HG02840 (cell line): ENCODE measurements at regions not wholly inside any gene's neighbourhood (a gene's known extent, or its start where the extent isn't known, plus 50 kb on each side); places are given as distances from the start of the nearest gene placed in this dataset.

Experiments
- ATAC-seq: cut with Tn5 transposase; IDR thresholded peaks from one replicate; pipeline ENCODE4 v1.9.1; 2021; ENCODE audit warnings: mild to moderate bottlenecking, moderate library complexity, moderate number of reproducible peaks; ENCODE audit not compliant: unreplicated experiment, low FRiP score

- ATAC-seq = no peak
These were observed 96.3 kb upstream of the AFDN start for GRCh38 chr6:167730441-167730840.

GRCh38 chr6:167731216-167731615, 95.5 kb upstream of the AFDN start:
- ATAC-seq = no peak

GRCh38 chr6:167731731-167732422, 94.8 kb upstream of the AFDN start:
- no peak for ATAC-seq

GRCh38 chr6:167733740-167734661, 92.7 kb upstream of the AFDN start:
- ATAC-seq = no peak

GRCh38 chr6:167734662-167735083, 92.0 kb upstream of the AFDN start:
- no peak for ATAC-seq

- ATAC-seq = no peak
These were observed 91.4 kb upstream of the AFDN start for GRCh38 chr6:167735084-167735950.

- no peak for ATAC-seq
These were observed 90.8 kb upstream of the AFDN start for GRCh38 chr6:167735951-167736288.

GRCh38 chr6:167736486-167737204, 90.1 kb upstream of the AFDN start:
- no peak for ATAC-seq

- ATAC-seq = no peak
These were observed 89.4 kb upstream of the AFDN start for GRCh38 chr6:167737205-167737830.

- no peak for ATAC-seq
These were observed 88.3 kb upstream of the AFDN start for GRCh38 chr6:167738386-167738785.

- ATAC-seq = no peak
These were observed 86.8 kb upstream of the AFDN start for GRCh38 chr6:167739721-167740475.

- no peak for ATAC-seq
These were observed 83.9 kb upstream of the AFDN start for GRCh38 chr6:167742719-167743303.

- no peak for ATAC-seq
These were observed 81.7 kb upstream of the AFDN start for GRCh38 chr6:167744681-167745669.

- ATAC-seq = no peak
These were observed 80.9 kb upstream of the AFDN start for GRCh38 chr6:167745670-167746389.

GRCh38 chr6:167746390-167746907, 80.3 kb upstream of the AFDN start:
- ATAC-seq = no peak

GRCh38 chr6:167746975-167747374, 79.7 kb upstream of the AFDN start:
- no peak for ATAC-seq

GRCh38 chr6:167747645-167748044, 79.1 kb upstream of the AFDN start:
- no peak for ATAC-seq
